ENCODE measurements at regions not wholly inside any gene's neighbourhood (a gene's known extent, or its start where the extent isn't known, plus 50 kb on each side); places are given as distances from the start of the nearest gene placed in this dataset.

DNA sequence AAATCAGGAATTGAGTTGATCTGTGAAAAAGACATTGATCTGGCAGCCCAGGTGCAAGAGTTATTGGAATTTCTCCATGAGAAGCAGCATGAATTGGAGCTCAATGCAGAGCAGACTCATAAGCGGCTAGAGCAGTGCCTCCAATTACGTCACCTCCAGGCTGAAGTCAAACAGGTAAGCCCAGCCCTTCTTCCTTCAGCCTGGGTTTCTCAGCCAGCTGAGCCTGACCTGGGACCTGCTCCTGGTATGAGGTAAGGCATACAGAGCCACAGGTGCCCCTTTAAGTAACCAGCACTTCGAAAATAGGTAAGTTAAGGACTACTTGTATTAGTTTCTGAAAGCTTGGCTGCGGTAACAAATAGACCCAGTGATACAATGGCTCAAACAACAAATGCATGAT, 307.4 kb upstream of the UMPS start:
- TF ChIP-seq GATAD2A (CRISPR knock-in tag; IDR thresholded peaks at IDR 0.05) (no peak), EZH2 (conservative IDR thresholded peaks at IDR 0.05; ENCODE audit: low read depth, low read length) (no peak), ARNT (IDR thresholded peaks at IDR 0.05) (no peak), GATA4 (IDR thresholded peaks at IDR 0.05; ENCODE audit: borderline replicate concordance, low read depth) (no peak), NPAS2 (CRISPR knock-in tag; IDR thresholded peaks at IDR 0.05; ENCODE audit: borderline replicate concordance) (no peak)

Measured in HepG2 (cell line).